ENCODE measurements at regions not wholly inside any gene's neighbourhood (a gene's known extent, or its start where the extent isn't known, plus 50 kb on each side); places are given as distances from the start of the nearest gene placed in this dataset.

DNA sequence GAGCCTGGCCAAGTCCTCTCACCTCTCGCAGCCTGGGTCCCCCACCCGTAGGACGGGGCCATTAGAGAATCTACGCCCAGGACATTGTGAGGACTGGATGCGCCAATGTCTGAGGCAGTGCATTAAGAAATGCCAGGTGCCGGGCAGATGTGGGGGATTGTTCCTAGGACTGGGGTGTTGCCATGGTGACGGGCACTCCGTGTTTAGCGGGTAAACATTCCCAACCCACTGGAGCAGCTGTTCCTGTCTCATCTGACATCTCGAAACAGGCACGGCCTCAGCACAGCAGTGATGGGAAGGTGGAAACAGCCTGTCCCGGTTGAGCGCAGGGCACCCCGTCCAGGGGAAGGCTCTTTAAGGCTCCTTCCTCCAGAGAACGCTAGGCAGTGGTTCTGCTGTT lies 99.6 kb upstream of the RTL6 start:
- peaks cover 19% of the 10 kb centered on the region for H3K27me3 Mint-ChIP-seq
- H3K4me3 Mint-ChIP-seq, result no peak overlapping the region
- no peaks in the 10 kb centered on the region for H3K9me3 Mint-ChIP-seq
- ATAC-seq (no peak), DNase-seq (no peak)
- no peak overlapping the region for H3K27ac Mint-ChIP-seq
- H3K4me1 Mint-ChIP-seq, result peaks cover 12% of the 10 kb centered on the region
- H3K36me3 Mint-ChIP-seq (ENCODE audit: low read depth), result no peaks in the 10 kb centered on the region

DNA sequence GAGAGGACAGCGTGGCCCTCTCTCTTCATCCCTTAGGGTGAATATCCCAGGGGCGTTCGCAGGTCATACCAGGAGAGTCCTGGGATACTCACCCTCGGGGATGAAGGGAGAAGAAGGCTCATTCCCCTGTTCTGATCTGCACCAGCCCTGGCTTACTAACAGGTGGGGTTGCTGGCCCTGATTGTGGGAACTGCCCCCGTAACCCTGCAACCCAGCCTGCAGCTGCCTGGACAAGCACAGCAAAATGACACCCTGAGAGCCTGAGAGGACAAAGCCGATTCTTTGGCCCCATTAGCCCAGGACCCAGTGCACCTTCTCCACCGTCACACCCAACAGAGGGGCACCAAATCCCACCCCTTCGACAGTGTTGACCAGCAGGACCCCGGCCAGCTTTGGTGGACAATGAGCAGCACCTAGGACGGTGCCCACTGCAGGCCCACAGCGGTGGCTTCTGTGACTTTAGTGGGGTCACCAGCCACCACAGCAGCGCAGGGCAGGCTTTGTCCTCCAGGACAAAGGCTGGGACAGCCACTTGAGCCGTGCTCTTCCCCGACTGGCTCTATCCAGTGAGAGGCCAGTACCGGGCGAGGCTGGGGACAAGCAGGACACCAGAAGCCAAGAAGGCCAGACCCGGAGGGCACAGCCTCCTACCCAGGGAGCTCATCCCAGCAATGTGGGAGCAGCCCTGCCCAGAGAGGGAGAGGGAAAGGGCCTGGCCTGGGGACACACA lies 98.5 kb upstream of the RTL6 start:
- peaks cover 12% of the 10 kb centered on the region for H3K4me1 Mint-ChIP-seq
- H3K9me3 Mint-ChIP-seq, result no peaks in the 10 kb centered on the region
- ATAC-seq (no peak), DNase-seq (no peak)
- H3K4me3 Mint-ChIP-seq, result no peak overlapping the region
- no peak overlapping the region for H3K27ac Mint-ChIP-seq
- H3K27me3 Mint-ChIP-seq, result peaks cover 19% of the 10 kb centered on the region
- no peaks in the 10 kb centered on the region for H3K36me3 Mint-ChIP-seq (ENCODE audit: low read depth)

- Mint-ChIP-seq H3K4me1 (peaks cover 10% of the 10 kb centered on the region), H3K36me3 (ENCODE audit: low read depth) (no peaks in the 10 kb centered on the region), H3K27me3 (peaks cover 19% of the 10 kb centered on the region), H3K4me3 (no peak overlapping the region), H3K9me3 (no peaks in the 10 kb centered on the region), H3K27ac (no peak overlapping the region)
- DNase-seq, result peak; percentile 39
- ATAC-seq, result peak; percentile 50
Measured at GRCh38 chr22:44595841-44596341, 97.9 kb upstream of the RTL6 start.

- no peak overlapping the region for H3K4me3 Mint-ChIP-seq
- ATAC-seq, result no peak
- H3K27me3 Mint-ChIP-seq, result peaks cover 19% of the 10 kb centered on the region
- no peak overlapping the region for H3K27ac Mint-ChIP-seq
- H3K9me3 Mint-ChIP-seq, result no peaks in the 10 kb centered on the region
- peaks cover 10% of the 10 kb centered on the region for H3K4me1 Mint-ChIP-seq
- no peak for DNase-seq
- no peaks in the 10 kb centered on the region for H3K36me3 Mint-ChIP-seq (ENCODE audit: low read depth)
Measured at GRCh38 chr22:44594951-44595350, 96.9 kb upstream of the RTL6 start.

GRCh38 chr22:44592824-44593148 lies 94.8 kb upstream of the RTL6 start:
- no peaks in the 10 kb centered on the region for H3K36me3 Mint-ChIP-seq (ENCODE audit: low read depth)
- no peak overlapping the region for H3K27ac Mint-ChIP-seq
- H3K27me3 Mint-ChIP-seq, result peaks cover 19% of the 10 kb centered on the region
- ATAC-seq, result no peak
- H3K4me1 Mint-ChIP-seq, result peaks cover 10% of the 10 kb centered on the region
- no peaks in the 10 kb centered on the region for H3K9me3 Mint-ChIP-seq
- DNase-seq, result no peak
- no peak overlapping the region for H3K4me3 Mint-ChIP-seq

- H3K4me3 Mint-ChIP-seq, result no peak overlapping the region
- peaks cover 12% of the 10 kb centered on the region for H3K4me1 Mint-ChIP-seq
Measured at GRCh38 chr22:44592126-44592823, 94.2 kb upstream of the RTL6 start.

DNA sequence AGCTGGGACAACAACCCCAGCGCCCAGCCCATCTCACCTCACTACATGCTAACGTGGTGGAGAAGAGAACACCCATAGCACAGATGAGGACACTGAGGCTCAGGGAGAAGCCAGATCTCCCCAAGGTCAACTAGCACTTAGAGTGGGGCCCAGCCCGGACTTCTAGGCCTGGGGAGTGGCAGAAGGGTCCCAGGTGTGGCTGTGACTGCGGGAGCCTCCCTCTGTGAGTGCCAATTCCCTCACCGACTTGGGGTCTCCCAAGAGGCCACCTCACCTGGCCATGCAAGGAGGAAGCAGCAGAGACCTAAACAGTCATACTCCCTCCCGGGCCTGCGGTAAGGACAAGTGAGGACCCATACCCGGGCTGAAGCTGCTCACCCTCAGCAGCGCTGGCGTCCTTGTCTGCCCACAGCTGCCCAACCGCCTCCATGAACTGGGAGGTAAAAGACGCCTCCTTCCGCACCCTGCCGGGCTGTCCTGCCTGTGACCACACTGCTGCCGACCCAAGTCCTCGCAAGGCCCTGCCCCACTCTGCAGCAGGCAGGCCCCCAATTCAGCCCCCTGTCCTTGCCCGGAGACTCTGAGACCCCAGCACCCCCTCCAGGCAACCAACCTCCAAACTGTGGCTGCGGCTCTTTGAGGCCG lies 93.2 kb upstream of the RTL6 start:
- no peak for ATAC-seq
- H3K36me3 Mint-ChIP-seq (ENCODE audit: low read depth), result no peaks in the 10 kb centered on the region
- DNase-seq, result no peak
- H3K9me3 Mint-ChIP-seq, result no peaks in the 10 kb centered on the region
- peaks cover 29% of the 10 kb centered on the region for H3K27me3 Mint-ChIP-seq
- H3K4me1 Mint-ChIP-seq, result peaks cover 16% of the 10 kb centered on the region
- no peak overlapping the region for H3K4me3 Mint-ChIP-seq
- no peak overlapping the region for H3K27ac Mint-ChIP-seq

More at GRCh38 chr22:44592126-44592823, 94.2 kb upstream of the RTL6 start:
- Mint-ChIP-seq H3K9me3 (no peaks in the 10 kb centered on the region), H3K36me3 (ENCODE audit: low read depth) (no peaks in the 10 kb centered on the region), H3K27ac (no peak overlapping the region), H3K27me3 (peaks cover 23% of the 10 kb centered on the region)
- ATAC-seq (no peak), DNase-seq (no peak)

GRCh38 chr22:44590291-44590690 lies 92.3 kb upstream of the RTL6 start:
- H3K9me3 Mint-ChIP-seq, result no peaks in the 10 kb centered on the region
- no peak for DNase-seq
- H3K27me3 Mint-ChIP-seq, result peaks cover 26% of the 10 kb centered on the region
- H3K4me3 Mint-ChIP-seq, result no peak overlapping the region
- H3K36me3 Mint-ChIP-seq (ENCODE audit: low read depth), result no peaks in the 10 kb centered on the region
- H3K27ac Mint-ChIP-seq, result no peak overlapping the region
- peaks cover 8% of the 10 kb centered on the region for H3K4me1 Mint-ChIP-seq
- ATAC-seq, result no peak

- Mint-ChIP-seq H3K9me3 (no peaks in the 10 kb centered on the region), H3K4me1 (peaks cover 6% of the 10 kb centered on the region), H3K27ac (no peak overlapping the region), H3K36me3 (ENCODE audit: low read depth) (no peaks in the 10 kb centered on the region), H3K4me3 (no peak overlapping the region), H3K27me3 (peaks cover 23% of the 10 kb centered on the region)
- DNase-seq (no peak), ATAC-seq (no peak)
Measured at GRCh38 chr22:44589831-44590230, 91.8 kb upstream of the RTL6 start.

DNA sequence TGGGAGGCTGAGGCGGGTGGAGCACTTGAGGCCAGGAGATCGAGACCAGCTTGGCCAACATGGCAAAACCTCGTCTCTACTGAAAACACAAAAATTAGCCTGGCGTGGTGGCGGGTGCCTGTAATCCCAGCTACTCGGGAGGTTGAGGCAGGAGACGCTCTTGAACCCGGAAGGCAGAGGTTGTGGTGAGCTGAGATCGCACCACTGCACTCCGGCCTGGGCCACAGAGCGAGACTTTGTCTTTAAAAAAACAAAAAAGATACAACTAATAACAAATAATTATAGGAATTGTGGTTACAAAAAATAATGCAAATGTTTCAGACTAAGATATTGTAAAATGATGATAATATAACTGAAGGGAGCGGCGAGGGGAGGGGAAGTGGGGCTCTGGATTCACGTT lies 90.3 kb upstream of the RTL6 start:
- Mint-ChIP-seq H3K4me3 (no peak overlapping the region), H3K4me1 (peaks cover 6% of the 10 kb centered on the region)

DNA sequence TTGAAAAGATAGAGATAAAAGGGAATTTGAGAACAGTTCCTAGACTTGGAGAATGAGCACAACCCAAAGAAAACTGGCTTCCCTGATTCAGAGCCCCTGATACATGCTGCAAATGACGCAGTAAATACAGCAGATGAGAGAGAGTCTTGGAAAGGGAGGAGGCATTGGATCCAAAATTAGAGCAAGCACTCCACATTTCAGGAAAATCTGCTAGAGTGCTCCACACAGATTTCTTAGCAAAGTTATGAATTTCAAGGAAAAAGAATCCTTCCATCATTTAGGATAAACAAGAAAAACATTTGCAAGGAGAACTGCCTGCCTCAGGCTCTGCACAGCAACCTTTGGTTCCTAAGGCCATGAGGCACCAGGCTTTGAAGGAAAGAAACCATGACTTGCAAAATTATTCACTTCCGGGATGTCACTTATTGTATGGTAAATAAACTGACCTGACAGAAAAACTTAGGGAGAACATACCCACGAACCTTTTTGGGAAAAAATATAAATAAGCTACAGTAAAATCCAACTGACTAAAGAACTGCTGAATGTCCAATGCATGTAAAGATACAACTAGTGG lies 89.8 kb upstream of the RTL6 start:
- ATAC-seq (no peak), DNase-seq (no peak)
- Mint-ChIP-seq H3K36me3 (ENCODE audit: low read depth) (no peaks in the 10 kb centered on the region), H3K9me3 (no peaks in the 10 kb centered on the region), H3K4me1 (peaks cover 6% of the 10 kb centered on the region), H3K4me3 (no peak overlapping the region), H3K27ac (no peak overlapping the region), H3K27me3 (peaks cover 17% of the 10 kb centered on the region)

More for the DNA sequence above, 90.3 kb upstream of the RTL6 start:
- Mint-ChIP-seq H3K9me3 (no peaks in the 10 kb centered on the region), H3K36me3 (ENCODE audit: low read depth) (no peaks in the 10 kb centered on the region), H3K27me3 (peaks cover 17% of the 10 kb centered on the region), H3K27ac (no peak overlapping the region)
- no peak for ATAC-seq
- DNase-seq, result no peak

GRCh38 chr22:44586999-44587736 lies 89.1 kb upstream of the RTL6 start:
- Mint-ChIP-seq H3K9me3 (no peaks in the 10 kb centered on the region), H3K36me3 (ENCODE audit: low read depth) (no peaks in the 10 kb centered on the region), H3K4me3 (no peak overlapping the region), H3K27me3 (peaks cover 17% of the 10 kb centered on the region), H3K27ac (no peak overlapping the region), H3K4me1 (peaks cover 6% of the 10 kb centered on the region)
- DNase-seq (no peak), ATAC-seq (no peak)

- H3K9me3 Mint-ChIP-seq, result no peaks in the 10 kb centered on the region
- ATAC-seq, result no peak
- peaks cover 17% of the 10 kb centered on the region for H3K27me3 Mint-ChIP-seq
- no peak overlapping the region for H3K4me3 Mint-ChIP-seq
- H3K36me3 Mint-ChIP-seq (ENCODE audit: low read depth), result no peaks in the 10 kb centered on the region
- peaks cover 6% of the 10 kb centered on the region for H3K4me1 Mint-ChIP-seq
- no peak for DNase-seq
- no peak overlapping the region for H3K27ac Mint-ChIP-seq
Measured at GRCh38 chr22:44586351-44586990, 88.4 kb upstream of the RTL6 start.

Measured in activated naive CD8-positive, alpha-beta T cell treated with anti-CD3 and anti-CD28 coated beads, Interleukin-2, amount 50 U/mL, for 24 hours (primary cell).